GM18951 (cell line): ENCODE measurements at regions not wholly inside any gene's neighbourhood (a gene's known extent, or its start where the extent isn't known, plus 50 kb on each side); places are given as distances from the start of the nearest gene placed in this dataset.
"Not testable (repeated sequence)": the region's sequence is repeated elsewhere in the genome, so short reads cannot be mapped to it uniquely, and the experiment has no call there.

Source experiments
- POLR2A ChIP-seq: IDR thresholded peaks from 4 replicates; pipeline ENCODE4 v1.6.1; 2011; ENCODE audit warnings: mild to moderate bottlenecking; ENCODE audit not compliant: insufficient read length, insufficient read depth; ENCODE audit errors: extremely low read depth
- in situ Hi-C: fragments of 300-500 bp; cut with MboI; formaldehyde crosslinking; loops from one replicate; pipeline ENCODE4 v1.12.0; 2022; ENCODE audit warnings: low sequenced_read_pairs, mixed read lengths, inconsistent platforms; ENCODE audit not compliant: unreplicated experiment

- no peak for TF ChIP-seq POLR2A
- in situ Hi-C loops = no loop called here
Measured at GRCh38 chr18:42525905-42526304, 570.9 kb downstream of the PIK3C3 start.

DNA sequence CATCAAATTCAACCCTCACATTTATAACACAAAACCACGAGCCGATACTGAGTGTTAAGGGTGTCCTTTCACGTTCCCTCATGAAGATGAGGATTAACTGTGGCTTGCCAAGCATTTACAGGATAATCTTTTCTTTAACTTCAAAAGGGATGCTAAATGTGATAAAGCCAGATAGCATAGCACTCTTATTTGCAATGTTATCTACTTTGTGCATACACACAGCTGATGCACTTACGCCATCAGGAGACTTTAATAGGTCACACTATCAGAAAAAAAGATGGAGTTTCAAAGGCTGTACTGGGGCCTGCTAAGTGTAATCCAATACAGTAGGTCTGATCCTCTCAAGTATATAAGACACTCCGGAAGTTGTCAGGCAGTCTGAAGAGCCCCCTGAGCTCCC, 572.7 kb downstream of the PIK3C3 start:
- in situ Hi-C loops = no loop called here
- no peak for TF ChIP-seq POLR2A

- no peak for TF ChIP-seq POLR2A
- in situ Hi-C loops = no loop called here
Measured at GRCh38 chr18:42530276-42530675, 575.2 kb downstream of the PIK3C3 start.

DNA sequence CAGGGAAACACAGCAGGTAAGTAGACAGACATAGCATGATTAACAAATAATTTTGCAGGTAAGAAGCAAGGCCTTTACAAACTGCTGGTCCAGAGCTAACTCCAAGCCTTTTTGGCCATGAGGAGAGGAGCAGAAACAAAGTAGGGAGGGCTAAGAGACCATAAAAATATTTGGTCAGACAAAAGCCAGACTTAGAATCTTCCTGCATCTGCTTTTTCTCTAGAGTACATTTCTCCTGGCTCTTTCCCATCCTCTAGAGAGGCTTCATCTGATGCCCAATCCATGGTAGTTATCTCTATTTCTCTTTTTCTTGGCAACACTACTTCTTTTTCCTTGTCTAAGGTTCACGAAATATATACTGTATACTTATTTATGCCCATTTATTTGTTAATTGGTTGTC, 577.1 kb downstream of the PIK3C3 start:
- in situ Hi-C loops = no loop called here
- no peak for TF ChIP-seq POLR2A

DNA sequence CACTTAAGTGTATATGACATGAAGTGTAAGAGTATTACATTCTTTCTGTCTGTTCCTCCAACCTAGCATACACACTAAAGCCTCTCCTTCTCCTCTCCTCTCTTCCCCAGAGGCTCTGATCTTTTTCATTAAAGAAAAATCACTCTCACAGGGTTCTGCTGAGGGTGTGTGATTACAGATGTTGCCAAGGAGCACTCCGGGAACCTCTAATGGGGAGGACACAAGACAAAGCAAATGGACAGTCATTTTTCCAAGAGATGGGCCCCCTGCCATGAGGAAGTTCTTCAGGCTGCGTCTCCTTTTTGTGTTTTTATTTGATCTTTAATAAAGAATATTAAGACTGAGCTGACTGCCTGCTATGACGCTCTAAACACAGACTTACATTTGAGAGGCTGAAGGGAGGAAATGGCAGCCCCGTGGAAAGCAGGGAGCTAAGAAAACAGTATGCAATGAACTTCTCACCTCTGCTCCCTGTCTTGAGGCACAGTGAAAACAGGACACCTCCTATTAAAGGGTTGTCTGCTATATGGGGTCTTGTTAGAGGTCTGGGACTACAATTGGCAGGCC, 578.1 kb downstream of the PIK3C3 start:
- in situ Hi-C loops = no loop called here

DNA sequence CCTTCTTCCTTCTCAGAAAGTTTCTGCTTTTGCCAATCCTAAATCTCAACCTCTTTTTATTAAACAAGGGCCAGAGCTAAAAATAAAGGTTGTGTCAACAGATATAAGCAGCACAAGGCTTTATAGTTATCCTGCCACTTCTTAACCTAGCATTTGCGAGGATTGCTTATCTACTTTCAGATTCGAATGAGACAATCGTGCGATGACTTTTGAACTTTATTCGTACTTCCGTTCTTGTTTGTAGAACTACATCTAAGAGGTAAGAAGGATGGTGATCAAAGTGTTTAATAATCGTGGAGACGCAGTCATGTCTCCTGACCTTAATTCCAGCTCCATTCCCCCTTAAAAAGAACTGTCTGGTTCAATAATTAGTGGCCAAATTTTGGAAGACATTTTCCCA, 578.6 kb downstream of the PIK3C3 start:
- no peak for TF ChIP-seq POLR2A

More for the DNA sequence above, 578.1 kb downstream of the PIK3C3 start:
- TF ChIP-seq POLR2A = no peak

DNA sequence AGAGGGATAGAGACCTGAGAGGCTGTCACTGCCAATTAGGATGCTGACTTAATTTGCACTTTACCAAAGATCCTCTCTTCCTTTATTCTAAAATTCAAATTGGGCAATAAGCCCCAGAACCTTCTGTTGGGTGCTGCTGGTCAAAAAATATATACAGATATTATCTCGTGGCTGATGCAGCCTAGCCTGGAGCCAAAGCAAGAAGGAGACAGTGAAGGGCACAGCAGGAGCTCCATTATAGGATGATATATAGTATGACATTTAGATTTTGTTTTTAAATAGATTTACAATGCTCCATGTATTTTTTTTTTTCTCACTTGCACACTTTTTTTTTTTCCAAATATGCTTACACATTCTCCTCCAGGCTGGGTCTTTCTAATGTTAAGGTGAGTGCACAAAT, 579.3 kb downstream of the PIK3C3 start:
- in situ Hi-C loops = no loop called here
- no peak for TF ChIP-seq POLR2A

More for the DNA sequence above, 578.6 kb downstream of the PIK3C3 start:
- in situ Hi-C loops = no loop called here

- no peak for TF ChIP-seq POLR2A
- in situ Hi-C loops = no loop called here
Measured at GRCh38 chr18:42536442-42536841, 579.0 kb downstream of the RIT2 start.

DNA sequence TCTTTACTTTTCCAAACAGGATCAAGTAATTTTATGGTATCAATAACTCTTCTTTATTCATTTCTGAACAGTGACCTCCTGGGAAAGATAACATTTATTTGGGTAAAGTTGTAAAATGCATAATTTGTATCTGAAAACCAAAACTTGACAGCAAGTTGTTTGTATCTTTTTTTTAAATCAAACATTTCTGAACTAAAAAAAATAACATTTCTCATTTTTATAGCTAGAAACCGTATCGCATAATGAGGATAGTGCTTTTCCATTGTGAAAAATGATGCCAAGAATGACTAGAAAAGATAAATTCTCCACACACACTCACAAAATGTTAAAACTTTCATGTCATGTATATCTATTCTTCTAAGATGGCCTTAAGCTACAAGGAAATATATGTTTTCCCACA, 578.2 kb downstream of the RIT2 start:
- TF ChIP-seq POLR2A = no peak
- in situ Hi-C loops = no loop called here

DNA sequence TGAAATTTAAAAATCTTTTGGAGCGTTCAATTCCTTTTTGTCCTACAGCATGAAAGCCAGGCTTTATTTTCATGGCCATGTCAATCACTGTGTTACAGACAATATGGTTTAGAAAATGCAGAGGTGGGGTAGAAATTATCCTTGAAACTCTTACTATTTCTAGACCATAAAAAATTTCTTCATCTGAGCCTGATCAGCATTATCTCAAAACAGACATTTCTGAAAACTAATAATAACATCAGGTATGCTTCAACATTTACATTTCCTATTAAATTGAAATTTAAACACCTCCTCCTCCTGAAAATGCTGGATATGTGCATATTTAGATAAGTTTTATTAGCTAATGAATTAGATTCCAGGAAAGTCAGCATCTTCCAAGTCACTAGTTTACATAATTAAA, 570.6 kb downstream of the RIT2 start:
- no peak for TF ChIP-seq POLR2A
- in situ Hi-C loops = no loop called here

GRCh38 chr18:42545825-42546224, 569.7 kb downstream of the RIT2 start:
- in situ Hi-C loops = no loop called here
- TF ChIP-seq POLR2A = no peak

DNA sequence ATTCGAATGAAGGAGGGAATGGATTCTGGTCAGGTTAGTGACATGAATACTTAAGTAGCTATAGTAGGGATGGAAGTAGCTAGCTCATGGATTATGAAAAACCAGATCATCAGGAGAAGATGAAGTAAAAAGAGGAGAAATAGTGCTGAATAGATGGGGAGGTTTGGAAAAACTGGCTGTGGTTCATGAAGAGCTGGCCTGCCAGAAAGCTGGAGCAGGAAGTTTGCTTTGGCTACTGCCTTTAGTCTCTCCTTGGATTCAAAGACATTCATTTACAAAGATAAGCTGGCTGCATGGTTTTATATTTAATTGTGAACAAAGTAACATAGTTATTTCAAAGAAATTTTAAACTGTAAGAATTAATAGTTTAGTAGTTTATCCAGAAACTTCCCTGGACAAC, 567.0 kb downstream of the RIT2 start:
- TF ChIP-seq POLR2A = no peak
- in situ Hi-C loops = no loop called here

DNA sequence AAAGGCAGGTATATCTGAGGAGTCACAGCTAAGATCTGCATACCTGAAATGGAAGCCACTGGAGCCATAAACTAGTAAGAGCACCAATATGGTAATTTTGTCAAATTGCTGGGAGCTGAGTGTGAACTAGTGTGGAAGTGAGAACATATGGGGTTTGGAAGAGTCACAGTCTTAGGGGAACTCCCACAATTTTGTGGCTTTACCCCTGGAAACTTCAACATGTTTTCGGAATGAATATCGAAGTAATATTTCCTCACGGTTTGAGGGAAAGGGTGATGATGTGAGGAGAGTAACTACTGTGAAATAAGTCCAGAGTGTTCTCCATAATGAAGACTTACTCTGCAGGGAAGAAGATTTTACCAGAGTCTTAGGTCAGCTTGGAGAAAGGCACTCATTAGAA, 565.9 kb downstream of the RIT2 start:
- no peak for TF ChIP-seq POLR2A
- in situ Hi-C loops = no loop called here

DNA sequence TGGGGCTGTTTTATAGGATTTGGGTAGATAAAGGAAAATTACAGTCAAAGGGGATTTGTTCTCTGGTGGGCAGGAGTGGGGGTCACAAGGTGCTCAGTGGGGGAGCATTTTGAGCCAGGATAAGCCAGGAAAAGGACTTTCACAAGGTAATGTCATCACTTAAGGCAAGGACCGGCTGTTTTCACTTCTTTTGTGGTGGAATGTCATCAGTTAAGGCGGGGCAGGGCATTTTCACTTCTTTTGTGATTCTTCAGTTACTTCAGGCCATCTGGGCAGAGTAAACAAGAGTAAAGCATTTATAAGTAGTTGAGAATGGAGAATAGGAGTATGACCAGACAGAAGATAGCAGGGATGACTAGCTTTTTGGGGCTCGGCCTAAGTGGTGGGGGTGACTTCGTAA, 562.9 kb downstream of the RIT2 start:
- in situ Hi-C loops = not testable (repeated sequence)

DNA sequence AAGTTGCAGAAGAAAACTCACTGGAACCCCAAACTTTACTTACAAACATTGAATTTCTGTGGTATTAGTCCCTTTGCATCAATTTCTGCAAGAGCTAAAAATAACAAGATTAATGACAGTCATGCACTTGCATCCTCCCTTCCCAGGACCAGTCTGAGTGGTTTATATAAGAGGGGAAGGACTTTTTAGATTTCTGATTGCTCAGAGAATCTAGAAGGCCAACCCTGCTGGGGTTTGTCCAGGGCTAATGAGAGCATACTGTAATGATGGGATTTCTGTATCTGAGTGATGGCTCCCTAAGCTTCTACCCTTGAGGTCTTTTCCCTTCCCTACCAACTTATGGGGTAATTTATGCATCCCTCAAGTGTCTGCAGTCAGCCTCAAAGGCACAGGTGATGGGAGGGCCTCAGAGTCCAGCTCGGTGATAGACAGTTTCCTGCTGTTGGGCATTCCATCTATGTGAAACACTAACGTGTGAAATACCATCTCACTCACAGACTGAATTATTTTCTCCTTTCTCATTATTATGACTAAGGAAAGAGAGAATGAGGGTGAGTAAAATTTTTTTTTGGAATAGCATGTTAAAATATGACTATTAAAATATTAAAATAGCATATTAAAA, 556.3 kb downstream of the RIT2 start:
- no peak for TF ChIP-seq POLR2A
- in situ Hi-C loops = no loop called here
